Pancreas (tissue), 10 donors: ENCODE measurements at regions not wholly inside any gene's neighbourhood (a gene's known extent, or its start where the extent isn't known, plus 50 kb on each side); places are given as distances from the start of the nearest gene placed in this dataset.

Experiments
- ATAC-seq, 4 donors: fragments of 200-7000 bp; cut with Tn5 transposase; one replicate each; pipeline versions ENCODE4 v1.8.0 to v1.9.1; 2020; ENCODE audit warnings: mild to moderate bottlenecking in 4 of 4, moderate library complexity in 4 of 4
- DNase-seq, 6 donors: peaks; one replicate each; pipeline ENCODE4 v3.0.0-alpha.2; 2020
- FAIRE-seq: peaks from 2 replicates; lab custom pipeline; 2012; peaks lifted over from hg19 to GRCh38; lab: Jason Lieb, UNC
- H3K27ac ChIP-seq, 4 donors: fragments of 200-600 bp; sonication (generic); 1 replicate in 3 of 4; 2 replicates in 1 of 4; pipeline versions ENCODE4 v1.5.0 to v1.8.0; 2020
- H3K27me3 ChIP-seq, 4 donors: fragments of 200-600 bp; one replicate each; pipeline ENCODE4 v1.8.0; 2021
- H3K36me3 ChIP-seq, 3 donors: fragments of 200-600 bp; sonication (generic) in 1 of 3; one replicate each; pipeline versions ENCODE4 v1.5.0 to v1.8.0; 2020 to 2021
- H3K4me1 ChIP-seq, 3 donors: fragments of 200-600 bp; one replicate each; pipeline ENCODE4 v1.8.0; 2021
- H3K4me3 ChIP-seq, 4 donors: fragments of 200-600 bp; sonication (generic) in 2 of 4; one replicate each; pipeline versions ENCODE4 v1.5.0 to v1.8.0; 2020 to 2021
- H3K9me3 ChIP-seq, 4 donors: fragments of 200-600 bp; one replicate each; pipeline ENCODE4 v1.8.0; 2021
- CTCF ChIP-seq, 4 donors: fragments of 200-600 bp; sonication (generic) in 3 of 4; IDR thresholded peaks; one replicate each; pipeline versions ENCODE4 v1.5.0 to v1.8.0; 2021; ENCODE audit warnings: antibody characterized with exemption in 4 of 4
- WGBS, 2 donors: extraction: QIAGEN DNeasy Blood & Tissue Kit; methylation state at CpG; one replicate each; pipeline ENCODE4 v1.1.7; 2013; 5-methylcytosine and 5-hydroxymethylcytosine counted together
- intact Hi-C, 3 donors: fragments of 100-400 bp; cut with DNase I; formaldehyde crosslinking; loops; one replicate each; pipeline versions ENCODE4 v1.11.1 to v1.14.2; 2022
- donor health status: healthy with polysubstance abuse.
- donor health status: DM: no; HTN: no; CAD: no; lungs with moderate emphysema.
- donor health status: DM: no; HTN: no; CAD: no.
- donor health status: control.
- donor health status: control.
- donor health status: Bipolar disorder and iron deficiency.
- donor health status: DM: yes; HTN: yes; CAD: no.
- donor health status: DM: no; HTN: no; CAD: no.
- donor health status: DM: no; HTN: no; CAD: no.
- donor health status: DM: yes; HTN: yes; CAD: no.

GRCh38 chr9:17875886-17876285, 297.0 kb downstream of the SH3GL2 start:
- Histone ChIP-seq H3K4me1 (no peaks in the 10 kb centered on the region), H3K36me3 (no peaks in the 10 kb centered on the region), H3K9me3 (no peaks in the 10 kb centered on the region), H3K27ac (no peak overlapping the region), H3K4me3 (no peak overlapping the region), H3K27me3 (no peaks in the 10 kb centered on the region)
- WGBS, 2 donors: 75 to 89% methylated on average over 1 of the region's 1 CpG
- FAIRE-seq: no peak
- TF ChIP-seq CTCF (IDR thresholded peaks at IDR 0.05): no peak
- no peak for DNase-seq
- intact Hi-C loops: no loop called here
- no peak for ATAC-seq

DNA sequence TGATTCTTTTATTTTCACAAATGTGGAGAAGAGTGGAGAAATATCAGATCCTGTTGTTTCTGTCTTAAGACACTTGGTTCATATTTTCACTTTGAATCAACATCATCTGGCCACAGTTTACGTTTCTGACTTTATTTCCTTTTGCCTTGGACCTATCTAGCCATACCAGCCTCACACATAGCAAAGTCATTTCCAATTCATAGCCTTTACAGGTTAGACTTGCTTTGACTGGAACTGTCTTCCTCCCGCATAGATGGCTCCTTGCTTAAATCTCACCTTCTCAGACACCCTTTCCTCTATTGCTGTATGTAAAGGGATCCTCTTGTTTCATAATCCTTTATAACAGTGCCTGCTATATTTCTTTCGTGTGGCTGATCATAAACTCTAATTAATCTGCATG, 297.8 kb downstream of the SH3GL2 start:
- FAIRE-seq (no peak), ATAC-seq (no peak), DNase-seq (no peak)
- no peaks in the 10 kb centered on the region for H3K4me1 ChIP-seq
- no peak overlapping the region for H3K27ac ChIP-seq
- no peak overlapping the region for H3K4me3 ChIP-seq
- 67 to 76% methylated on average over 3 of the region's 3 CpGs for WGBS, 2 donors
- no peaks in the 10 kb centered on the region for H3K36me3 ChIP-seq
- TF ChIP-seq CTCF (IDR thresholded peaks at IDR 0.05): no peak
- intact Hi-C loops: no loop called here
- no peaks in the 10 kb centered on the region for H3K9me3 ChIP-seq
- H3K27me3 ChIP-seq: no peaks in the 10 kb centered on the region

- TF ChIP-seq CTCF (IDR thresholded peaks at IDR 0.05): no peak
- H3K4me3 ChIP-seq: no peak overlapping the region
- FAIRE-seq (no peak), DNase-seq (no peak), ATAC-seq (no peak)
- H3K4me1 ChIP-seq: no peaks in the 10 kb centered on the region
- intact Hi-C loops: no loop called here
- no peaks in the 10 kb centered on the region for H3K36me3 ChIP-seq
- H3K9me3 ChIP-seq: no peaks in the 10 kb centered on the region
- no peaks in the 10 kb centered on the region for H3K27me3 ChIP-seq
- no peak overlapping the region for H3K27ac ChIP-seq
- 63 to 88% methylated on average over 3 of the region's 3 CpGs for WGBS, 2 donors
Observed at GRCh38 chr9:17878810-17879370, 300.0 kb downstream of the SH3GL2 start.

- H3K36me3 ChIP-seq: no peaks in the 10 kb centered on the region
- ATAC-seq (no peak), DNase-seq (no peak), FAIRE-seq (no peak)
- no peak overlapping the region for H3K27ac ChIP-seq
- H3K4me3 ChIP-seq: no peak overlapping the region
- no peaks in the 10 kb centered on the region for H3K27me3 ChIP-seq
- no peaks in the 10 kb centered on the region for H3K9me3 ChIP-seq
- 72 to 76% methylated on average over 9 of the region's 9 CpGs for WGBS, 2 donors
- no peak for TF ChIP-seq CTCF (IDR thresholded peaks at IDR 0.05)
- H3K4me1 ChIP-seq: no peaks in the 10 kb centered on the region
- intact Hi-C loops: no loop called here
Observed at GRCh38 chr9:17881371-17881770, 302.5 kb downstream of the SH3GL2 start.

- DNase-seq (no peak), FAIRE-seq (no peak), ATAC-seq (no peak)
- TF ChIP-seq CTCF (IDR thresholded peaks at IDR 0.05): no peak
- H3K27me3 ChIP-seq: no peaks in the 10 kb centered on the region
- no peaks in the 10 kb centered on the region for H3K36me3 ChIP-seq
- no peak overlapping the region for H3K4me3 ChIP-seq
- intact Hi-C loops: no loop called here
- WGBS, 2 donors: 54 to 64% methylated on average over 2 of the region's 2 CpGs
- H3K27ac ChIP-seq: no peak overlapping the region
- H3K9me3 ChIP-seq: no peaks in the 10 kb centered on the region
- no peaks in the 10 kb centered on the region for H3K4me1 ChIP-seq
Observed at GRCh38 chr9:17882688-17883594, 304.1 kb downstream of the SH3GL2 start.
